Esophagus squamous epithelium (tissue), 4 donors: ENCODE measurements at regions not wholly inside any gene's neighbourhood (a gene's known extent, or its start where the extent isn't known, plus 50 kb on each side); places are given as distances from the start of the nearest gene placed in this dataset.

ENCODE experiments used
- CTCF ChIP-seq, 6 experiments: fragments of 450-650 bp in 4 of 6; fragments of 200-600 bp in 2 of 6; sonication (generic) in 2 of 6; IDR thresholded peaks; one replicate each; pipeline ENCODE4 v1.5.1; 2016 to 2019; ENCODE audit warnings: antibody characterized with exemption in 6 of 6, mild to moderate bottlenecking in 4 of 6, moderate library complexity in 4 of 6
- POLR2A ChIP-seq, 4 donors: fragments of 450-650 bp; IDR thresholded peaks; one replicate each; pipeline ENCODE4 v1.6.1; 2017; ENCODE audit warnings: antibody characterized with exemption in 4 of 4, mild to moderate bottlenecking in 4 of 4, moderate library complexity in 3 of 4

GRCh38 chr7:35558841-35559240, 136.1 kb downstream of the HERPUD2 start:
- TF ChIP-seq CTCF (IDR thresholded peaks at IDR 0.05), result no peak
- no peak for TF ChIP-seq POLR2A (IDR thresholded peaks at IDR 0.05)
